Trophoblast cell (in vitro differentiated cells and primary cell): ENCODE measurements at regions not wholly inside any gene's neighbourhood (a gene's known extent, or its start where the extent isn't known, plus 50 kb on each side); places are given as distances from the start of the nearest gene placed in this dataset.

Source experiments
- DNase-seq, 2 donors: peaks; one replicate each; pipeline ENCODE4 v3.0.0-alpha.2; 2016
- H2AFZ ChIP-seq: 2 replicates; pipeline ENCODE4 v1.6.1; 2013; ENCODE audit warnings: low read length, moderate library complexity, mild to moderate bottlenecking; ENCODE audit not compliant: insufficient read depth, poor library complexity
- H2AK5ac ChIP-seq: 2 replicates; pipeline ENCODE4 v1.6.1; 2013; ENCODE audit warnings: mild to moderate bottlenecking, low read length
- H2BK120ac ChIP-seq: 2 replicates; pipeline ENCODE4 v1.6.1; 2013; ENCODE audit warnings: low read length, mild to moderate bottlenecking, moderate library complexity; ENCODE audit not compliant: insufficient read depth, poor library complexity
- H2BK12ac ChIP-seq: 2 replicates; pipeline ENCODE4 v1.6.1; 2013; ENCODE audit warnings: mild to moderate bottlenecking, low read length, moderate library complexity
- H2BK5ac ChIP-seq: 2 replicates; pipeline ENCODE4 v1.6.1; 2013; ENCODE audit warnings: low read length, low read depth, moderate library complexity, mild to moderate bottlenecking; ENCODE audit not compliant: poor library complexity
- H3K14ac ChIP-seq: 2 replicates; pipeline ENCODE4 v1.6.1; 2013; ENCODE audit warnings: mild to moderate bottlenecking, low read length
- H3K18ac ChIP-seq: 2 replicates; pipeline ENCODE4 v1.6.1; 2013; ENCODE audit warnings: mild to moderate bottlenecking, low read length
- H3K23ac ChIP-seq: 2 replicates; pipeline ENCODE4 v1.6.1; 2013; ENCODE audit warnings: low read length
- H3K27ac ChIP-seq: 2 replicates; pipeline ENCODE4 v1.5.1; 2013; ENCODE audit warnings: low read depth, mild to moderate bottlenecking, inconsistent platforms, low read length, moderate library complexity
- H3K27me3 ChIP-seq: 2 replicates; pipeline ENCODE4 v1.6.1; 2013; ENCODE audit warnings: inconsistent platforms, mild to moderate bottlenecking, low read length, moderate library complexity; ENCODE audit not compliant: insufficient read depth
- H3K36me3 ChIP-seq, 2 experiments: 1 replicate in 1 of 2; 2 replicates in 1 of 2; pipeline ENCODE4 v1.6.1; 2013; ENCODE audit warnings: low read length in 2 of 2, mild to moderate bottlenecking in 2 of 2, moderate library complexity in 1 of 2; ENCODE audit not compliant: insufficient read depth in 2 of 2, control insufficient read depth in 1 of 2
- H3K4ac ChIP-seq: 2 replicates; pipeline ENCODE4 v1.6.1; 2013; ENCODE audit warnings: low read depth, mild to moderate bottlenecking, low read length, moderate library complexity
- H3K4me1 ChIP-seq, 2 experiments: 1 replicate in 1 of 2; 2 replicates in 1 of 2; pipeline ENCODE4 v1.6.1; 2013; ENCODE audit warnings: low read length in 2 of 2, mild to moderate bottlenecking in 2 of 2, moderate library complexity in 1 of 2; ENCODE audit not compliant: insufficient read depth in 2 of 2, control insufficient read depth in 1 of 2
- H3K4me2 ChIP-seq: 2 replicates; pipeline ENCODE4 v1.6.1; 2013; ENCODE audit warnings: inconsistent platforms, mild to moderate bottlenecking, low read length, moderate library complexity
- H3K4me3 ChIP-seq: 2 replicates; pipeline ENCODE4 v1.5.1; 2013; ENCODE audit warnings: mild to moderate bottlenecking, low read depth, low read length, inconsistent platforms
- H3K79me1 ChIP-seq: one replicate; pipeline ENCODE4 v1.6.1; 2013; ENCODE audit warnings: low read length
- H3K79me2 ChIP-seq: 2 replicates; pipeline ENCODE4 v1.6.1; 2013; ENCODE audit warnings: low read length, mild to moderate bottlenecking; ENCODE audit not compliant: control insufficient read depth, insufficient read depth, poor library complexity
- H3K9ac ChIP-seq: 2 replicates; pipeline ENCODE4 v1.6.1; 2013; ENCODE audit warnings: mild to moderate bottlenecking, low read length
- H3K9me3 ChIP-seq: 2 replicates; pipeline ENCODE4 v1.6.1; 2013; ENCODE audit warnings: low read depth, mild to moderate bottlenecking, control low read depth, inconsistent platforms, low read length; ENCODE audit not compliant: insufficient read depth
- H4K12ac ChIP-seq: 2 replicates; pipeline ENCODE4 v1.6.1; 2013; ENCODE audit warnings: low read depth, mild to moderate bottlenecking, low read length, moderate library complexity
- H4K8ac ChIP-seq: 2 replicates; pipeline ENCODE4 v1.6.1; 2013; ENCODE audit warnings: low read depth, mild to moderate bottlenecking, low read length, moderate library complexity
- H4K91ac ChIP-seq: one replicate; pipeline ENCODE4 v1.6.1; 2013; ENCODE audit warnings: low read depth, mild to moderate bottlenecking, low read length, moderate library complexity
- WGBS: extraction: QIAGEN DNeasy Blood & Tissue Kit; methylation state at CpG from one replicate; pipeline ENCODE4 v1.1.7; 2013; ENCODE audit warnings: missing lambda C conversion rate; ENCODE audit not compliant: insufficient read length, insufficient coverage; ENCODE audit errors: extremely low coverage; 5-methylcytosine and 5-hydroxymethylcytosine counted together

DNA sequence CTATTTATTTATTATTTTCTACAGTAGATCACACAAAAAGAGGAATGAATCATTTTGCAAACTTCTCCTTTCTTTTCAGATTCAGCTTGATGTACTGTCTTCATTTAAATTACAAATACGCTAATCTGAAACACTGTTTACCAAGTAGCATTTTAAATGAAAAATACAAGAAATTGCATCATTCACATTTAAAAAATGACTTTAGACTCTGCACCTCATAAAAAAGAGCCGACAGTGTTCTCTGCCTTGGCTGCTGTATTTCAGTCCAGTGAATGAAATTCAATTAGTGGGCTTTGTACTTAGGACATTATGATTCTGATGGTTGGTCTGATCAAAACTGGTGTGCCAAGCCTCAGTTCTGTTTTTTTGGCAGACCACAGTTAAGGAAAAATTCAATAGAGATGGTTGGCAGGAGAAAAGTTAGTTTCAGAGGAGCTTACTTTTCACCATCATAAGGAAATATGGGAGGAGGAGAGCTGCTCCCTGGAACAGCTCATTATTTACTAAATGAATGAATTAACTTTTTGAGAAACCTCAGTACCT lies 222.4 kb upstream of the ESRRG start:
- H2AK5ac ChIP-seq = no peak overlapping the region
- no peak overlapping the region for H3K4ac ChIP-seq
- no peak overlapping the region for H3K4me3 ChIP-seq
- no peak overlapping the region for H3K27ac ChIP-seq
- WGBS = no CpG with 5 or more reads among the region's 2 CpGs
- no peaks in the 10 kb centered on the region for H3K36me3 ChIP-seq
- H3K27me3 ChIP-seq = no peaks in the 10 kb centered on the region
- no peak overlapping the region for H2BK120ac ChIP-seq
- no peak overlapping the region for H2AFZ ChIP-seq
- H3K79me1 ChIP-seq = no peaks in the 10 kb centered on the region
- no peak overlapping the region for H2BK5ac ChIP-seq
- H4K91ac ChIP-seq = no peak overlapping the region
- no peaks in the 10 kb centered on the region for H3K79me2 ChIP-seq
- no peaks in the 10 kb centered on the region for H3K4me1 ChIP-seq
- no peak overlapping the region for H3K18ac ChIP-seq
- no peak overlapping the region for H3K14ac ChIP-seq
- H3K4me2 ChIP-seq = no peak overlapping the region
- no peak overlapping the region for H4K8ac ChIP-seq
- H2BK12ac ChIP-seq = no peak overlapping the region
- H3K9ac ChIP-seq = no peak overlapping the region
- H3K9me3 ChIP-seq = no peaks in the 10 kb centered on the region
- no peak overlapping the region for H4K12ac ChIP-seq
- H3K23ac ChIP-seq = no peak overlapping the region
- no peak for DNase-seq

DNA sequence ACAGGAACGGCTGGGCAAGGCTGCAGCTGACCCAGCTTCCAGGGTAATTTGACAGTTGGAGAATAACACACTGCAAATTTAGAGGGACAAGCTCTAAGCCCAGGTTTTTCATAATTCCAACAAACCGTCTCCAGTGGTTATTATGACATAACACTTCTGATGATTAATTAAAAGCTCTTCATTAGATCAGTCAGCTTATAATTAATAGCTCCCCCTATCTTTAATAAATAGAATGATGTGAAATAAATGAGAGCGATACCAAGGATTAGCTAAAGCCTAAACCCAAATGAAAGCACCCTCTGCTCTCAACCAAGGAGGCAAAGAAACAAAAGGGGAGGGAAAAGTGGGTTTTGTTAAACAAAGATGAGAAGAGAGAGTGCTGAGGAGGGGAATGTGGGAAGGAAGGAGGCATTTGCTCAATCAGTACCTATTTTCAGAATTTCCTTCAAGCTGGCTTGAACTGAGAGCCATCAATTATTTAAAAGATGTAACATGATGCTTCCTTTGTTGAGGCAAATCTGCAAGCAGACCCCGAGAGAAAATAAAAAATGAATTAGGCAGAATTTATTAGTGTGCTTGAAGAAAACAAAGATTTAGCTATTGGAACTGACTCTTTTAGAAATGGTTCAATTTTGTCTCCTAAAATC lies 221.8 kb upstream of the ESRRG start:
- WGBS = no CpG with 5 or more reads among the region's 4 CpGs
- Histone ChIP-seq H4K91ac (no peak overlapping the region), H3K4me3 (no peak overlapping the region), H3K36me3 (no peaks in the 10 kb centered on the region), H2AFZ (no peak overlapping the region), H3K79me1 (no peaks in the 10 kb centered on the region), H3K14ac (no peak overlapping the region), H3K9me3 (no peaks in the 10 kb centered on the region), H3K27ac (no peak overlapping the region), H3K79me2 (no peaks in the 10 kb centered on the region), H2AK5ac (no peak overlapping the region), H4K12ac (no peak overlapping the region), H3K4ac (no peak overlapping the region), H3K4me1 (no peaks in the 10 kb centered on the region), H2BK12ac (no peak overlapping the region), H2BK120ac (no peak overlapping the region), H4K8ac (no peak overlapping the region), H3K9ac (no peak overlapping the region), H2BK5ac (no peak overlapping the region), H3K4me2 (no peak overlapping the region), H3K27me3 (no peaks in the 10 kb centered on the region), H3K18ac (no peak overlapping the region), H3K23ac (no peak overlapping the region)
- DNase-seq = no peak

DNA sequence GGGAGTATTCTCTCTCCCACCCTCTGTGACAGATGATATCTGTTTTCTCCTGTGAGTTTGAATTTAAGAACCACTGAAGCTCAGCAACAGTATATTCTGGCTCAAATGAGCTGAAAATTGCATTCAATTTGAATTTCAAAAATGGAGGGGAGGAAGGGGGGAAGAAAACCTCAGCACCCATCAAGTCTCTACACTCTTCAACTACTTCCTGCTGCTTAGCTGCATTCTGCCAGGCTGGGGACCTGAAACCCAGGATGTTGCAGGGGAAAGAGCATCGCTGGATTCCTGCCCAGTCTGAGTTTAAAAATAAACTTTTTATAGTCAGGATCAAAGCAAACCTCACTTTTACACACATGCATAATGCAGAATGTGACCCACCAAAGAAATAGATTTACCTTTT lies 214.3 kb upstream of the ESRRG start:
- Histone ChIP-seq H3K4me3 (no peak overlapping the region), H3K18ac (no peak overlapping the region), H4K8ac (no peak overlapping the region), H2BK5ac (no peak overlapping the region), H3K4ac (no peak overlapping the region), H3K79me1 (no peaks in the 10 kb centered on the region), H3K9ac (no peak overlapping the region), H3K79me2 (no peaks in the 10 kb centered on the region), H2AFZ (no peak overlapping the region), H4K91ac (no peak overlapping the region), H4K12ac (no peak overlapping the region), H3K36me3 (no peaks in the 10 kb centered on the region), H3K27ac (no peak overlapping the region), H3K9me3 (no peaks in the 10 kb centered on the region), H3K23ac (no peak overlapping the region), H3K14ac (no peak overlapping the region), H3K4me2 (no peak overlapping the region), H2BK12ac (no peak overlapping the region), H3K27me3 (no peaks in the 10 kb centered on the region), H2BK120ac (no peak overlapping the region), H2AK5ac (no peak overlapping the region), H3K4me1 (peaks cover 0 to under 1% of the 10 kb centered on the region in 2 experiments)
- no peak for DNase-seq
- no CpG with 5 or more reads among the region's 1 CpG for WGBS

DNA sequence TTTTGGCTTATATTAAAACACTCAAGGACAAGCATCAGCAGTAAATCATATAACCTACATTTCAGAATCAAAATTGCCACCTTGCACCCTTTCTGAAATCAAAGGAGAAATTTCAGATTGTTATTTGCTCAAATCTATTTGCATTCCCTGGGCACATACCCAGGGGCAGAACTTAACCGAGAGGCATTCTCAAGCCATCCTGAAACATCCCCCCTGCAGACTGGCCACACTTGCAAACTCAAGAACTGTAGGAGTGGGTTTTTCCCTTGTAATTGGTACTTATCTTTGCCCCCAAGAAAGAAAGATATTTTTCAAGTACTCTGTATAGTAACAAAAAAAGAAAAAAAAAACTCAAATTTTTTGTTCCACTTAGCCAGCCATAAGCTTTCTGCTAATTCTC lies 213.6 kb upstream of the ESRRG start:
- no peak overlapping the region for H3K14ac ChIP-seq

More for the DNA sequence above, 213.6 kb upstream of the ESRRG start:
- Histone ChIP-seq H2AFZ (no peak overlapping the region), H2BK12ac (no peak overlapping the region), H3K4me2 (no peak overlapping the region), H2BK5ac (no peak overlapping the region), H3K27ac (no peak overlapping the region), H3K27me3 (no peaks in the 10 kb centered on the region), H4K91ac (no peak overlapping the region), H4K8ac (no peak overlapping the region), H3K4me3 (no peak overlapping the region), H3K79me2 (no peaks in the 10 kb centered on the region), H3K79me1 (no peaks in the 10 kb centered on the region), H4K12ac (no peak overlapping the region), H3K18ac (no peak overlapping the region), H3K4ac (no peak overlapping the region), H2AK5ac (no peak overlapping the region), H3K36me3 (no peaks in the 10 kb centered on the region), H2BK120ac (no peak overlapping the region), H3K23ac (no peak overlapping the region), H3K9me3 (no peaks in the 10 kb centered on the region), H3K4me1 (peaks cover 0 to 2% of the 10 kb centered on the region in 2 experiments), H3K9ac (no peak overlapping the region)
- DNase-seq = no peak
- no CpG with 5 or more reads among the region's 1 CpG for WGBS
